DOHH2 (cell line): ENCODE measurements at regions not wholly inside any gene's neighbourhood (a gene's known extent, or its start where the extent isn't known, plus 50 kb on each side); places are given as distances from the start of the nearest gene placed in this dataset.

ENCODE experiments used
- CTCF ChIP-seq: fragments of 200-600 bp; sonication (generic); IDR thresholded peaks from one replicate; pipeline ENCODE4 v1.5.1; 2014; ENCODE audit warnings: antibody characterized with exemption, mild to moderate bottlenecking, low read depth, low read length; ENCODE audit not compliant: poor library complexity, severe bottlenecking
- EZH2phosphoT487 ChIP-seq: fragments of 200-600 bp; sonication (generic); IDR thresholded peaks from 2 replicates; pipeline ENCODE4 v1.6.1; 2017; ENCODE audit warnings: borderline replicate concordance, mild to moderate bottlenecking, antibody characterized with exemption, low read length, moderate library complexity, mixed read lengths

- TF ChIP-seq CTCF = no peak
- no peak for TF ChIP-seq EZH2phosphoT487
Observed at GRCh38 chr12:124088217-124088907, 115.3 kb downstream of the ZNF664 start.
